HCT116 (cell line): ENCODE measurements at regions not wholly inside any gene's neighbourhood (a gene's known extent, or its start where the extent isn't known, plus 50 kb on each side); places are given as distances from the start of the nearest gene placed in this dataset.

ENCODE experiments used
- ATAC-seq: fragments of 200-7000 bp; cut with Tn5 transposase; 2 replicates; pipeline ENCODE4 v1.9.1; 2020; ENCODE audit warnings: mild to moderate bottlenecking, moderate library complexity
- BruUV-seq: library from RNA; stranded (reverse); fragments of 400-500 nt; replicated peaks from 2 replicates; lab custom pipeline; 2021; lab: Mats Ljungman, UMichigan
- CTCF ChIA-PET: fragments of 300-600 bp; sonication (Branson Sonifier 250); formaldehyde crosslinking; loops from one replicate; lab custom pipeline; 2021; ENCODE audit warnings: antibody characterized with exemption; lab: Charles Lee
- POLR2A ChIA-PET: fragments of 300-600, 350-600 bp; sonication (Branson Sonifier 250); formaldehyde crosslinking; loops from one replicate; lab custom pipeline; 2021; ENCODE audit warnings: antibody characterized with exemption; lab: Charles Lee
- RAD21 ChIA-PET, 2 experiments: fragments of 300-600 bp; sonication (Branson Sonifier 250); formaldehyde crosslinking; loops; one replicate each; lab custom pipeline; 2023; ENCODE audit warnings: low total read pairs in 2 of 2; ENCODE audit not compliant: uncharacterized antibody in 2 of 2, unreplicated experiment in 2 of 2, low non-redundant PET in 1 of 2; lab: Charles Lee
- DNase-seq: peaks from one replicate; pipeline ENCODE4 v3.0.0-alpha.2; 2010; ENCODE audit warnings: low read depth, low spot score
- H2AFZ ChIP-seq: fragments of 200-600 bp; shearing (Covaris generic), sonication (generic); 2 replicates; pipeline ENCODE4 v1.6.1; 2017; ENCODE audit warnings: low read depth, mixed run types, mixed read lengths, antibody characterized with exemption, low read length; ENCODE audit not compliant: poor library complexity, severe bottlenecking
- H3K27ac ChIP-seq: 2 replicates; pipeline ENCODE4 v1.5.1; 2012; ENCODE audit warnings: low read depth, low read length
- H3K27me3 ChIP-seq: fragments of 200-600 bp; sonication (generic); 2 replicates; pipeline ENCODE4 v1.6.1; 2016; ENCODE audit warnings: mixed run types, low read length, mixed read lengths; ENCODE audit not compliant: insufficient read depth
- H3K36me3 ChIP-seq, 2 experiments: fragments of 200-500 bp in 1 of 2; fragments of 200-600 bp in 1 of 2; sonication (Bioruptor generic) in 1 of 2; sonication (generic) in 1 of 2; 2 replicates each; pipeline versions ENCODE4 v1.5.1 to v1.6.1; 2014 to 2016; ENCODE audit warnings: low read length in 2 of 2, inconsistent platforms in 1 of 2, mixed read lengths in 1 of 2, mixed run types in 1 of 2; ENCODE audit not compliant: insufficient read depth in 2 of 2, control insufficient read depth in 1 of 2
- H3K4me1 ChIP-seq, 2 experiments: fragments of 200-600 bp in 1 of 2; sonication (generic) in 1 of 2; 2 replicates each; pipeline versions ENCODE4 v1.5.1 to v1.6.1; 2012 to 2017; ENCODE audit warnings: low read length in 2 of 2, inconsistent platforms in 1 of 2, mild to moderate bottlenecking in 1 of 2, mixed read lengths in 1 of 2, mixed run types in 1 of 2, moderate library complexity in 1 of 2; ENCODE audit not compliant: insufficient read depth in 2 of 2, control insufficient read depth in 1 of 2
- H3K4me2 ChIP-seq: fragments of 200-600 bp; sonication (generic); 2 replicates; pipeline ENCODE4 v1.6.1; 2017; ENCODE audit warnings: mixed run types, low read length, mixed read lengths
- H3K4me3 ChIP-seq, 2 experiments: fragments of 200-600 bp in 1 of 2; sonication (generic) in 1 of 2; replicated peaks in 1 of 2; 2 replicates each; pipeline ENCODE4 v1.5.1; 2011 to 2016; ENCODE audit warnings: low read length in 2 of 2, control low read depth in 1 of 2, low read depth in 1 of 2, mild to moderate bottlenecking in 1 of 2, mixed read lengths in 1 of 2, mixed run types in 1 of 2
- H3K79me2 ChIP-seq: fragments of 200-600 bp; sonication (generic); 2 replicates; pipeline ENCODE4 v1.6.1; 2017; ENCODE audit warnings: mild to moderate bottlenecking, mixed run types, low read length, moderate library complexity, mixed read lengths; ENCODE audit not compliant: insufficient read depth
- H3K9ac ChIP-seq: fragments of 200-600 bp; sonication (generic); 2 replicates; pipeline ENCODE4 v1.6.1; 2016; ENCODE audit warnings: low read length, mixed read lengths
- H3K9me2 ChIP-seq: fragments of 200-600 bp; sonication (generic), shearing (Covaris generic); 2 replicates; pipeline ENCODE4 v1.6.1; 2017; ENCODE audit warnings: mixed run types, mild to moderate bottlenecking, moderate library complexity; ENCODE audit not compliant: insufficient read depth
- H3K9me3 ChIP-seq, 2 experiments: fragments of 200-500 bp in 1 of 2; fragments of 200-600 bp in 1 of 2; sonication (Bioruptor generic) in 1 of 2; sonication (generic) in 1 of 2; 2 replicates each; pipeline ENCODE4 v1.6.1; 2014 to 2017; ENCODE audit warnings: low read length in 2 of 2, mixed read lengths in 2 of 2, inconsistent platforms in 1 of 2, low read depth in 1 of 2, mild to moderate bottlenecking in 1 of 2, mixed run types in 1 of 2, moderate library complexity in 1 of 2; ENCODE audit not compliant: control insufficient read depth in 1 of 2, insufficient read depth in 1 of 2
- H4K20me1 ChIP-seq: fragments of 200-600 bp; sonication (generic), shearing (Covaris generic); 2 replicates; pipeline ENCODE4 v1.6.1; 2017; ENCODE audit warnings: mixed run types, mild to moderate bottlenecking, moderate library complexity; ENCODE audit not compliant: insufficient read depth
- ATF3 ChIP-seq: IDR thresholded peaks from 2 replicates; pipeline ENCODE4 v1.6.1; 2012
- CEBPB ChIP-seq: IDR thresholded peaks from 2 replicates; pipeline ENCODE4 v1.6.1; 2012; ENCODE audit warnings: low read depth
- CTCF ChIP-seq, 3 experiments: fragments of 200-600 bp in 1 of 3; sonication (generic) in 1 of 3; IDR thresholded peaks in 2 of 3; conservative IDR thresholded peaks in 1 of 3; 2 replicates each; pipeline ENCODE4 v1.5.1; 2012 to 2017; ENCODE audit warnings: low read depth in 2 of 3, low read length in 2 of 3, antibody characterized with exemption in 1 of 3, borderline replicate concordance in 1 of 3, control low read depth in 1 of 3, mild to moderate bottlenecking in 1 of 3, mixed read lengths in 1 of 3, mixed run types in 1 of 3, moderate library complexity in 1 of 3; ENCODE audit not compliant: insufficient read depth in 1 of 3
- ELF1 ChIP-seq: IDR thresholded peaks from 2 replicates; pipeline ENCODE4 v1.6.1; 2012; ENCODE audit warnings: low read depth, borderline replicate concordance
- EZH2 ChIP-seq: fragments of 200-600 bp; sonication (generic); IDR thresholded peaks from 2 replicates; pipeline ENCODE4 v1.6.1; 2017; ENCODE audit warnings: antibody characterized with exemption, mixed run types
- FOSL1 ChIP-seq: IDR thresholded peaks from 2 replicates; pipeline ENCODE4 v1.6.1; 2012; ENCODE audit warnings: low read depth
- JUND ChIP-seq: IDR thresholded peaks from 2 replicates; pipeline ENCODE4 v1.6.1; 2012
- POLR2A ChIP-seq: IDR thresholded peaks from 2 replicates; pipeline ENCODE4 v1.7.0; 2011; ENCODE audit warnings: borderline replicate concordance; ENCODE audit not compliant: insufficient read depth, insufficient read length; ENCODE audit errors: extremely low read depth
- POLR2AphosphoS5 ChIP-seq: IDR thresholded peaks from 2 replicates; pipeline ENCODE4 v1.6.1; 2011; ENCODE audit warnings: mild to moderate bottlenecking, low read depth, low read length, moderate library complexity
- RAD21 ChIP-seq: IDR thresholded peaks from 2 replicates; pipeline ENCODE4 v1.6.1; 2012; ENCODE audit warnings: low read depth, mild to moderate bottlenecking
- REST ChIP-seq: IDR thresholded peaks from 2 replicates; pipeline ENCODE4 v1.6.1; 2012; ENCODE audit warnings: low read depth
- SP1 ChIP-seq: IDR thresholded peaks from 2 replicates; pipeline ENCODE4 v1.6.1; 2012; ENCODE audit warnings: low read depth
- SRF ChIP-seq: IDR thresholded peaks from 2 replicates; pipeline ENCODE4 v1.6.1; 2012; ENCODE audit warnings: low read depth
- YY1 ChIP-seq: IDR thresholded peaks from 2 replicates; pipeline ENCODE4 v1.6.1; 2011; ENCODE audit warnings: low read length, low read depth, moderate library complexity, mild to moderate bottlenecking; ENCODE audit not compliant: insufficient replicate concordance; ENCODE audit errors: extremely low read depth
- ZFX ChIP-seq: fragments of 450-650 bp; IDR thresholded peaks from 2 replicates; pipeline ENCODE4 v1.6.1; 2017
- intact Hi-C: fragments of 100-400 bp; cut with micrococcal nuclease; formaldehyde crosslinking; loops from 2 replicates; pipeline ENCODE4 v1.10.0; 2022

GRCh38 chr10:4460267-4460666 is 365.7 kb upstream of the AKR1E2 start:
- Histone ChIP-seq H3K4me1 (no peaks in the 10 kb centered on the region), H3K4me2 (no peak overlapping the region), H3K9me2 (no peaks in the 10 kb centered on the region), H3K27ac (no peak overlapping the region), H3K4me3 (no peak overlapping the region), H2AFZ (no peak overlapping the region), H3K36me3 (no peaks in the 10 kb centered on the region), H3K9ac (no peak overlapping the region), H4K20me1 (no peaks in the 10 kb centered on the region)
- no peak for DNase-seq
- no TSS peak for BruUV-seq
- TF ChIP-seq ATF3 (no peak), POLR2A (no peak), FOSL1 (no peak), YY1 (no peak), ELF1 (no peak), CTCF (IDR thresholded peaks at IDR 0.05 in 2 of 3, conservative IDR thresholded peaks at IDR 0.05 in 1 of 3; ENCODE audit: borderline replicate concordance in 1 of 3, insufficient read depth in 1 of 3, low read depth in 2 of 3, low read length in 2 of 3) (no peak), REST (no peak), SRF (no peak), EZH2 (no peak), JUND (no peak), RAD21 (no peak), SP1 (no peak), CEBPB (no peak), ZFX (no peak), POLR2AphosphoS5 (no peak)
- TF ChIP-seq, all 23 proteins: peak for 0
- H3K79me2 ChIP-seq: no peaks in the 10 kb centered on the region
- ChIA-PET CTCF (no interaction called here), POLR2A (no interaction called here), RAD21 (no interaction called here)
- no peaks in the 10 kb centered on the region for H3K27me3 ChIP-seq
- ATAC-seq: no peak
- no peaks in the 10 kb centered on the region for H3K9me3 ChIP-seq
- intact Hi-C loops: no loop called here
